ENCODE measurements at regions not wholly inside any gene's neighbourhood (a gene's known extent, or its start where the extent isn't known, plus 50 kb on each side); places are given as distances from the start of the nearest gene placed in this dataset.

DNA sequence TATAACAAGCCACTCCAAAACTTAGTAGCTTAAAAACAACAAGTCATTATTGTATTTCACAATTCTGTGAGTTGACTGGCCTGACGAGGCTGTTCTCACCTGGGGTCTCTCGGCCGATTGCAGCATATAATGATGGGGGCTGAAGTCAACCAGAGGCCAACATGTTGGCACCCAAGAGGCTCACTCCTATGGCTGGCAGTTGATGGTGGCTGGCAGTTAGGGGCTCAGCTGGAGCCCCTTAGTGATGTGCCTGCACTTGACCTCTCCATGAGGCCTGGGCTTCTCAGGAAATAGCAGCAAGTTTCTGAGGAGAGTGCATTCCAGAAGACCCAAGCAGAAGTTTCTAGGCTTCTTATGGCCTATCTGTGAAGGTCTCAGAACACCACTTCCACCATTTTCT is 459.4 kb downstream of the NPHP4 start:
- no peak for DNase-seq (ENCODE audit: low read depth in 1 of 2, low spot score in 1 of 2)

DNA sequence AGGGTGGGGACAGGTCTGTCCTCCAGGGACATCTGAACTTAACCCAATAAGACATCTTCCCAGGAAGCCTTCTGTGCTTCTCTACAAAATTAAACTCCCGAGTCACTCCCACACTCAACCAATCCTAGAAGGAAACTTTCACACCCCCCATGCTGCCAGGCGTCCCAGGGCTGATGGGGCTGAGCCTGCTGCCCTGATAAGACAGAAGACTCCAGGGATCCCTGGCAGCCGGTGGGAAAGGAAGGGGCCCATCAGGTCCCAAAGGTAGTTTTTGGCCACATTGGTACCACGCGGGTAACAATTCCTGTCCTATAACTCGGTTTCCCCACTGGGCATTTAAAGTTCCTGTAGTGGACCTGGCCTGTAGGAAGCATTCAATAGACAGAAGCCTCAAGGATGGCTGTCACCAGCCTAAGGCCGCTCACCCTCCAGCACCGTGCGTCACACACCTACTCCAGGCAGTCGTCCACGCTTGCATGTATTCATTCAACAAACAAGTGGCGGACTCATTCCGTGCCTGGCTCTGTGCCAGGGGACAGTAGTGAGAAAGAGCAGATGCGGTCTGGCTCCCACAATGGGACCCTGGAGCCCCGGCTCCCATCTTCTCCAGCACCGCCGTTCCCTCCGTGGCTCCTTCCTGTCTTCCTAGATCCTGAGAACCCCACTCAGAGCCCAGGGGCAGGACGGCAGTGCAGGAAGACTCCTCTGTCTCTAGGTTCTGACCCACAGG is 465.2 kb downstream of the NPHP4 start:
- no peak for DNase-seq (ENCODE audit: low read depth in 1 of 2, low spot score in 1 of 2)

DNA sequence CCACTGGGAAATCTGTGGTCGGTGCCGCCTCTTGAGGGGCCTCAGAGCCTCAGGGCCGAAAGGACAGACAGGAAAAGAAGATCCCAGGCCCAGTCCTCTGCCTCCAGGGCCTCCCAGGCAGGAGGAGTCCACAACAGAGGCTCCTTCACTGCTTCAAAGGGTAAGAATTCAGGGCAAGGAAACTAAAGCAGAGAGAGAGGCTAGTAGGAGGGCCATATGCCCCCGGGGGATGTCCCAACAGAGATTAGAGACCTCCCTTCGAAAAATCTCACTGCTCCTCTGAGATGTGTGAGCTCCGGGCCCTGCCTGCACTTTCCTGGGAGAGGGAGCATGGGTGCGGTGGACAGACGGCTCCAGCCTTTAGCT is 465.9 kb downstream of the NPHP4 start:
- DNase-seq (ENCODE audit: low read depth in 1 of 2, low spot score in 1 of 2), result no peak

DNA sequence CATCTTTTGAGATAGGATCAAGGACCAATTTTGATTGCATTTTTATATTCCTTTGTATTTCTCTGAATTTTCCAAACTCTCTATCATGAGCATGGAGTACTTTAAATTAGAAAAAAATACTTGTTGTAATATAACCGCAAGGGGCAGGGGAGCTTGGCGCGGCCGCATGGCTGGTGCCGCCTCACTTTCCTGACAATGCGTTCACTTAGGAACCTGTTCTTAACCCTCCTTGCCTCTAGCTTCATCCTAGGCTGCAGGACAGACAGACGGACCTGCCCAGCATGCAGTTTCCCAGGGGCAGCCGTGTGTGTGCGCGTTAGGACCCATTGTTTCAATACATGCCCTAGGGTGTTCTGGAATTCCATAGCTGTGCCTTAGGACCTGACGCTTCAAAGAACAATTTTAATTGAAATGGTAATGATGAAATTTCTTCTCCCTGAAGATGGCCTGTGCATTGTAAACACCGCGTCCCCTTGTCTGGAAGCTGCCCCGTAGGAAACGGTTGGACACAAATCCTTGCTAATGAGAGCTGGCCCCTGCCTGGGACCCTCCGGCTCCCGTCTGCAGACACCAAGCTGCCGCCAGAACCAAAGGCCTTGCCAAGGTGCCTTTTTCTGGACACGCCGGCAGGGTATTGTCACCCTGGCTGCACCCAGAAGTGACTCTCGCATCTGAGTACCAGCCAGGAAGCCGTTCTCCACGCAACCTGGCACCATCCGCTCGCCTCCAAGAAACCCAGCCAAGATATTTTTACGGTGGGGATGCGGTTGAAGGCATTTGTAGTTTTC is 466.4 kb downstream of the NPHP4 start:
- DNase-seq (ENCODE audit: low read depth in 1 of 2, low spot score in 1 of 2), result no peak

DNA sequence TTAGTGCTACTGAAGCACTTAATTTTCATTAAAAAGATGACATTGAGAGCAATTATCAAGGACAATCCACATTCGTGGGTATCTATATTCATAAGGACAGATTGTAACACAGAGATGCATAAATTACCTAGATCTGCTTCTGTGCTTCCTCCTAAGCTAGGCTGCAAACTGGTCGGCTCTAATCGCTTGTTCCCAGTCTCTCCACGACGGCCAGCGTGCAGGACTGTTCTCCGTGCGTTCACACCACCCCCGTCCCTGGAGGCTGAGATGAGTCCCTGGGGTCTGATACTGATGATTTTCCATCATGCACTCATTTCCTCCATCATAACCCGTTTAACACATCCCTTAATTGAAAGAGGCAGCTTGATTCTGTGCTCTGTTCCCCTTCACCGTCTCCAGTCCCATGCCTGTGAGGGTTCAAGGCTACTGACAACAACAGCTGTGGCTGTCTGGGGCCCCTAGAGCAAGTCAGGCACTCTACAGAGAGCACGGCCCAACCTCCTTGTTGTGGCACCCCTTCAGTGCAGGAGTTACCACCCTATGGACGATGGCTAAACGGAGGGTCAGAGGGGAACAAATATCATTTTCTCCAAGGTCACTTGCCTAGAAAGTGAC is 469.6 kb downstream of the NPHP4 start:
- DNase-seq (ENCODE audit: low read depth in 1 of 2, low spot score in 1 of 2), result no peak

DNA sequence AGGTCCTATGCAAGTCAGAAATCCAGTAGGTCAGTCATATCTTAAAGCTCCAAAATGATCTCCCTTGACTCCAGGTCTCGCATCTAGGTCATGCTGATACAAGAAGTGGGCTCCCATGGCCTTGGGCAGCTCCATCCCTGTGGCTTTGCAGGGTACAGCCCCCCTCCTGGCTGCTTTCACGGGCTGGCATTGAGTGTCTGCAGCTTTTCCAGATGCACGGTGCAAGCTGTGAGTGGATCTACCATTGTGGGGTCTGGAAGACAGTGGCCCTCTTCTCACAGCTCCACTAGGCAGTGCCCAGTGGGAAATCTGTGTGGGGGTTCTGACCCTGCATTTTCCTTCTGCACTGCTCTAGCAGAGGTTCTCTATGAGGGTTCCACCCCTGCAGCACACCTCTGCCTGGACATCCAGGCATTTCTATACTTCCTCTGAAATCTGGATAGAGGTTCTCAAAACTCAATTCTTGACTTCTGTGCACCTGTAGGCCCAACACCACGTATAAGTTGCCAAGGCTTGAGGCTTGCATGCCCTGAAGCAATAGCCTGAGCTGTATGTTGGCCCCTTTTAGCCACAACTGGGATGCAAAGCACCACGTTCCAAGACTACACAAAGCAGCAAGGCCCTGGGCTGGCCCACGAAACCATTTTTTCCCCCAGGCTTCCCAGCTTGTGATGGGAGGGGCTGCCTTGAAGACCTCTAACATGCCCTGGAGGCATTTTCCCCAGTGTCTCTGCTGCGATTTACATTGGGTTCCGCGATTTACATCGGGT is 472.7 kb downstream of the NPHP4 start:
- DNase-seq (ENCODE audit: low read depth in 1 of 2, low spot score in 1 of 2), result no peak

DNA sequence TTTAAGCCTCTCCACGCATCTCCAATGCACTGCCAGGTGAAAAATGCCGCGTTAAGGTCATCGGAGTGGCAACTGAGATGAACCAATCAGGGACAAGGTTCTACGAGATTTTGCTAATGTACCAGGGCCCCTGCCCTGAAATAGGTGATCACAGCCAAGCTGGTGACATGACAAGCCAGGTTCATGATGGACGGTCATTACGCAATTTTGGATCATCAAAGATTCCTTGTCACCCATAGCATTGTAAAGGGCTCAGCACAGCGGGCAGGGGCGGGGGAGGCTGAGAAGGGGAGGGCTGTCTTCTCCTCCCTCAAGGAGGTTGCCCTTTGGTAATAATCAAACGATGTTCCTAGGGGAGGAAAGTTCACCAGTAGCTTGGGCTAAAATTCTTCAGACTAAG is 475.5 kb downstream of the NPHP4 start:
- no peak for DNase-seq (ENCODE audit: low read depth in 1 of 2, low spot score in 1 of 2)

DNA sequence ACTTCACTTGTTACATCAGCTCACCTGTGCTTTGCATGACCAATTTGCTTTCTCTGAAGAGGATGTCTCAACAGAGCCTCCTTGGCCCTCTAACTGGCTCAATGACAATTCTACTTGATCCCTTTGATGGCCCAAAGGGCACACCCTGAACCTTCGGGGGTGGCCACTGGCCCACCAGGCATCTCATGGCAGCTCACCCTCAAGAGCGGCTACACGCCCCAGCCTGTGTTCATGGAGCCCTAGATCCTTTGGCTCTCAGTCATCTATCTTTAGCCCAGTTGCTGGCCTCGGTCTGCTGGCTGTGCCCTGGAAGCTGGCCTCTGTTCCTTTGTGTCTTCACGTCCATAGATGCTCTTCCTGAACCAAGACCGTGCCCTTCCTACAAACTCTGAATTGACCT is 476.7 kb downstream of the NPHP4 start:
- no peak for DNase-seq (ENCODE audit: low read depth in 1 of 2, low spot score in 1 of 2)

DNA sequence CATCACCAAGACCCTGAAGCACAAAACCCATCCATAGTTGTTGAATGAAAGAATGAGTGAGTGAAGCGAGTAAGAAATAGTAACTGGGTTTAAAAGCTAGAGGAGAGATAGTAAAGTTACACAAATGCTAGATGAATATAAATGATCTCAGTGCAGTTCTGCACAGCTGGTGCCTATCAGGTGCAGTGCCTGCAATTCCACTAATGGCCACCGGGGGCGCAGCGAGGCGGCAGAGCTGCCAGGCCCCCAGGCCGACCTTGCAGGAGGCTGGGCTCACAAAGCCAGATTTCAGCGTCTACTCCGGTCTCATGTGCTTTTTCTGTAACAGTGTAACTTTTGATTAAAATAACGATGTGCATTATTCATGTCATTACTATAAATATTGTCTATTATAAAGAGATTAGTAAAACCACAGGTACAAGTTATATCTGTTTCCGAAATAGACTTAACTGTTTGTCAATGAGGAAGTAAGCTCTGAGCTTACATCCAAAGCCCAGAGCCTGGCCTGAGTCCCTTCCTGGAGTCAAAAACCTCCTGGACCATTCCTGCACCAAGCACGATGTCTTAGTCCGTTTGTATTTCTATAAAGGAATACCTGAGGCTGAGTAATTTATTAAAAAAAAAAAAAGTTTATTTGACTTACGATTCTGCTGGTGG is 477.6 kb downstream of the NPHP4 start:
- peak; percentile 50 to 60 for DNase-seq (ENCODE audit: low read depth in 1 of 2, low spot score in 1 of 2)

DNA sequence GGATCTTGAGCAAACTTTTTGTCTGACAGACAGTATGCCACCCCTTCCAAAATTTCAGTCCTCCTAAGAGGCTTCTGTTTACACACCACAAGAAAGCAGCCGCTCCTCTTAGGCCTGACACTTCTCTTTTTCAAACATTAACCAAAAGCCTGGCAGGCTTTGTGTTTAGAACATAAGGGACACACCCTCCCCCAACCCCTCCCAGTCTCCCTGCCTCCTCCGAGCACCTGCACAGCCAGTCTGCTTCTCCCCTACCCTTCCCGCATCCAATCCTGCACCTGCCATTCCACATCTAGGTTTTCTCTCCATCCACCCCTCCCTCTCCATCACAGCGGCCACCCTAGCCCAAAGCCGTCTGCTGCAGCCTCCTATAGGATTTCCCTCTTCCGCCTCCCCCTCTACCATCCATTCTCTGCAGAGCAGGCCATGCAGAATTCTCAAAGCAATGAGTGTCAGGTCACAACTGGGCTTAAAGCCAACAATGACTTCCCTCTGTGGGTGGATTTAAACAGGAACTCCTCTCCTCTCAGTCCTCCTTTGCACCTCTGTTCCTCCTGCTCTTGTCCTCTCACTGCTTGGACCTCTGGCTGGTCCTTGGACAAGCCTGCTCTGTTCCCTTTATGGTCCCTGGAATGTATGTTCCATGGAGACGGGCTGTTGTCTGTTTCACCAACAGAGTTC is 478.2 kb downstream of the NPHP4 start:
- DNase-seq (ENCODE audit: low read depth in 1 of 2, low spot score in 1 of 2), result no peak

DNA sequence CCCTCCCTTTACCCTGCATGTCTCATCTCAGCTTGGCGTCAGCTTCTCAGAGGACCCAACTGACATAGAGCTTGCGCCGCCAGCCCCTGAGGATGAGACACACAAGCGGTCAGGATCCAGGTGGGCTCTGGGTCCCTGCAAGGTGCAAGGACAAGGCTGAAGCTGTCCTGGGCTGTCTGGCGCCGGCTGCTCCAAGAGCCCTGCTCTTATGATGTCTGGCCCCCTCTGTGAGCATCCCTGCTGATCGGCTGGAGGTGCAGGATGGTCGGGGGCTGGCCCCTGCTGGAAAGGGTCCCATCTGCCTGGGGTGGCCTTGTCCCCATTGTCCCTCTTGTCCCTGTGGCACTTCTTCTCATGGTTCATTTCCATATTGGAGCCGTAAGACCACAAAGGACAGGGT is 479.0 kb downstream of the NPHP4 start:
- no peak for DNase-seq (ENCODE audit: low read depth in 1 of 2, low spot score in 1 of 2)

DNA sequence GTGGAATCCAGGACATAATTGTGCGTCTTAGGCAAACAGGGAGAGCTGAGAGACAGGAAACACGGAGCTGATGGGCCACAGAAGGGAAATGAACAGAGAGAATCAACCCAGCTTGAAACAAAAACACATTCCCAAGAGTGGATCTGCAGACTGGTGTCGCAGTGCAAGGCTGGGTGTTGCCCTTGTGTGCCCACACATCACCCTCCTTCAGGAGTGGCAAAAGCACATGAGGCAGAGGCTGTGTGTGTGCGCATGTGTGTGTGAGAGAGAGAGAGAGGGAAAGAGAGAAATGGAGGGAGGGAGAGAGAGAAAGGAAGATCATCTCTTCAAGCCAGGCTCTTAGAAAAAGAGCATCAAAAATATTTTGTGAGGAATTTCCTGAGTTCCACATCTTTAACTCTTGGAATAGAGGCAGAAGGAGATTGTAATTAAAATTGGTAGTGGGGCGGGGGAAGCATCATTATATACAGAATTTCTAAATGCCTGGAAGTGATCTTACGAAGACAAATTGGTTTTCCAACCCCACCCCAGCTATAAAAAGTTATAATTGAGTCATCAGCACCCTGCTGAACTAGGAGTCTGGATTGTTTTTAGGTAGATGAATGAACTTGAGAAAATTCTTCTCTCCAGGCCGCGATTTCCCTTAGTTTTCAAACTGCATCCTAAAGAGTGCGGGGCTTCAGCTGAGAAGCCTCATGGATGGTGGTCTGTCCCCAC is 480.7 kb downstream of the NPHP4 start:
- DNase-seq (ENCODE audit: low read depth in 1 of 2, low spot score in 1 of 2), result no peak

DNA sequence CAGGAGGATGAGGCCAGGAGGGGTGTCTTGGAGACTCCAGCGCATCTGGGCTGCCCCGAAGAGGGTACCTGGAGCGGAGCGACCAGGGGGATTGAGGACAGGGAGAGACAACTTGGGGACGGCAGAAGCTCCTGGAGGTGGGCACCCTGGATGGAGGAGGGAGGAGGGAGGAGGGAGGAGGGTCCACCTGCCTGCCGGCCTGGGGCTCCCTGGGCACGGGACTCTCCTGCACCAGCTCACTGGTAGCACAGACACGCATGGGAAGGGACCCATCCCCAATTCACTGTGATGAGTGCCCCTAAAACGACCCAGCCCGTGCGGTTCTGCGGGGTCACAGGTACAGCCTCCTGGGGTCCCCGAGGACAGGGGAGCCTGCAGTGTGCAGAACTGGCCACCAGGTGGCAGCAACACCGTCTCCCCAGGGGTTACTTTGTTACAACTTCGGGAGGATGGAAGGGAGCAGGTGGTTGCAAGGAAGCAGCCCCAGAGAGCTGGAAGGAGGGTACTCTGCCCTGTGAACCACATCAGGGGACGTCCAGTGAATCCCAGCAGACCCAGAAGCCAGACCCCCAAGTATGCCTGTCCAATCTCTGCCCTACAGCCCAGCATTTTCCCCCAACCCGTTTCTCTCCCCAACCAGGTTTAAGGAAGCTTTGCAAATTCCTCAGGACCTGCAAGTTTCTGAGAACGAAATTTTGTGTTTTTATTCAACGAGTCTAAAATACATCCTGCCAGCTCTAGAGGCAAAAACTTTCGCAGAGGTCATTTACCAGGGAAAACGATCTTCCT is 482.4 kb downstream of the NPHP4 start:
- DNase-seq (ENCODE audit: low read depth in 1 of 2, low spot score in 1 of 2), result peak; percentile 62 to 64

DNA sequence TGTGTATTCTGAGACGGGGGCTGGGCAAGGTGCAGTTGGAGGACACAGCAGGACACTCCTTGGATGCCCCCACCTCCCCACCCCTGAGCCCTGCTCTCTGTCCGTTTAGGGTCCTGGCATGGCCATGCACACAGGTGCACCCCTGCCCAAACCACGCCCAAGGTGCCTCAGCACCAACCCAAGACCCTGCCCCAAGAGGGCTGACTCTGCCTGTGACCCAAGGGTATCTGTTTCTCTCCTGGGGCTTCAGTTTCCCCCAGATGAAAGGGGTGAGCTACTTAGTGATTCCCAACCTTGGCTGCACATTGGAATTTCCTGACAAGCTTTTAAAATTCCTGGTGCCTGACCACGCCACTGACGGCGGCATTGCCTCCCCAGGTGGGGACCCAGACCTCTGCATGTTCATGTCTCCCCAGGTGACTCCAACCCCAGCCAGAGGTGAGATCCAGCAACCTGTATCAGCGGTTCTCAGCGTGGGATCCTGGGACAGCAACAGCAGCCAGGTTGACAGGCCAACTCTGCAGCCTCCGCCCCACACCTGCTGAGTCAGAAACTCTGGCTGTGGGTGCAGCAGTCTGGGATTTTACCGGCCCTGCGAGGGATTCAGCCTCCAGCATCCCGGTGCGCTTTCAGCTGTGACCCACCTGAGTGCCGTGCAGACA is 483.4 kb downstream of the NPHP4 start:
- DNase-seq (ENCODE audit: low read depth in 1 of 2, low spot score in 1 of 2), result no peak

DNA sequence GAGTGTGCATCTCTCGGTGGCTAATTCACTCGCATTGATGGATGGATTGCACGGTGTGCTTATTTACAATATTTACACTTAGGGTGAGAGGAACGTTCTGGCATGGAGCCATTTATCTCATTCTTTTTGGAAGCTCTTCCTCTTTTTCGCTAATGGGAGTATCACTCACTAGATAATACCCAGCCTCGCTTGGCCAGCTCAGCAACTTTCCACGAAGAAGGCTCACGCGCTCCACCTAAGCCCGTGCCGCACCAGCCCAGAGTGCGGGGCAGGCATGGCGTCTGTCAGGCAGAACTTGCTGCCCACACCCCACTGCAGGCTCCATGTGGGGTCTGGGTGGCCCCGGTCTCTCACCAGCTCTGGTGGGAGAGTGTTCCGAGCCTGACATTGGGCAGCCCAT is 484.9 kb downstream of the NPHP4 start:
- DNase-seq (ENCODE audit: low read depth in 1 of 2, low spot score in 1 of 2), result no peak

DNA sequence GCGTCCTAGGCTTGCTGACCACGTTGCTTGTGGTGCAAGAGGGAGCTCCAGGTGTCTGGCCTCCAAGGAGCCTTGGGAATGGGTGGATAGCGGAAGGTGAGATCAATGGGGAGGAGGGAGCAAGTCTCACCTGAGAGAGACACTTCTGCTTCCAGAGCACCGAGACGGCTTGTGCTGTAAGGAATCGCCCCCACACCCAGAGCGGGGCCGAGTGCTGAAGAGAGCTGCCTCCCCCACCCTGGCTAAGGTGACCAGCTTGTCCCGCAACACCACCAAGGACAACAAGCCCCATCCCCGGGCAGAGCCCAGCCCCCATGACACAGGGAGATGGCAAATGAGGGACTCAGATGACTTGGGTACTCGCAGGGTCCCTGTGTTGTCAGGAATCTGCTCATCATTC is 485.6 kb downstream of the NPHP4 start:
- no peak for DNase-seq (ENCODE audit: low read depth in 1 of 2, low spot score in 1 of 2)

DNA sequence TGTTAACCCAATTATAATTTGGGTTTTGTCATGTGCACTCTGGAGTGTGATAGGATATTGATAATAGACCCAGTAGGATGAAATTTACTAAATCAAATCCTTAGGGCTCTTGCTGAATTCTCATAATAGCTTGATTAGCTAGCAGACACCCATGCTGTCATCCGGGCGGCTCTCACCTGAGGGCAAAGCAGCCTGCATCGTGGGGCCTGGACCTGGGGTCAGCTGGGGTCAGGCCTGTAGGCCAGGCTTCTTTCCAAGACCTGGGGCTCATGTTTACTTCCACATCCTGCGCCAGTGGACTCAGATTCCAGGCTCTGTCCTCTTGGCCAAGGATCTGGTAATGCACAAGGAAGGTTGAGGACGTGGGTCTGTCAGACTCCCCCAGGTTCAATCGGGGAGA is 486.3 kb downstream of the NPHP4 start:
- no peak for DNase-seq (ENCODE audit: low read depth in 1 of 2, low spot score in 1 of 2)

DNA sequence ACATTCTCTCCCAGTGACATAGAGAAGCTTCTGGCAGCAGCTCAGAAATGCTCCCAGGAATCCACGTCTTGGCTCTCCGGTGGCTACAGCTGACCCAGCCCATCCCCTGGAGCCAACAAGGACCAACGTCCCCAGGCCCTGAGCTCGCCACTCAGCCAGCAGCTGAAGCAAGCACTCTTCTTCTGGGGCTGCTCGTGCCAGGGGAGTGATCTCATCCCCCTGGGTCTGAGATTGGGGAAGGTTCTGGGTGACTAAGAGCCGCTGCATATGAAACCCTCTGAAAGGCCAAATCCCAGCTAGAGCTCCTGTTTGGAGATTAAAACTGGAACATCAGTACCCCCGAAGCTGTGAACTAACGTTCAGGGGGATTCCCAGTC is 487.9 kb downstream of the NPHP4 start:
- DNase-seq (ENCODE audit: low read depth in 1 of 2, low spot score in 1 of 2), result no peak
